HFF-Myc (cell line): ENCODE measurements at regions not wholly inside any gene's neighbourhood (a gene's known extent, or its start where the extent isn't known, plus 50 kb on each side); places are given as distances from the start of the nearest gene placed in this dataset.

Experiments used
- DNase-seq: peaks from one replicate; pipeline ENCODE4 v3.0.0-alpha.2; 2011; ENCODE audit warnings: low read depth; ENCODE audit errors: extremely low read depth
- H3K4me3 ChIP-seq: replicated peaks from 2 replicates; pipeline ENCODE4 v1.5.1; 2011; ENCODE audit warnings: low read depth, mild to moderate bottlenecking, control low read depth, low read length
- TF ChIP-seq, protein P1 (sequence below): IDR thresholded peaks from 2 replicates; pipeline ENCODE4 v1.5.1; 2012; ENCODE audit warnings: mild to moderate bottlenecking, low read depth, low read length, control low read depth; ENCODE audit errors: missing control alignments

GRCh38 chr1:87452648-87453047, 124.0 kb downstream of the LMO4 start:
- DNase-seq = no peak
- TF ChIP-seq, protein P1, sequence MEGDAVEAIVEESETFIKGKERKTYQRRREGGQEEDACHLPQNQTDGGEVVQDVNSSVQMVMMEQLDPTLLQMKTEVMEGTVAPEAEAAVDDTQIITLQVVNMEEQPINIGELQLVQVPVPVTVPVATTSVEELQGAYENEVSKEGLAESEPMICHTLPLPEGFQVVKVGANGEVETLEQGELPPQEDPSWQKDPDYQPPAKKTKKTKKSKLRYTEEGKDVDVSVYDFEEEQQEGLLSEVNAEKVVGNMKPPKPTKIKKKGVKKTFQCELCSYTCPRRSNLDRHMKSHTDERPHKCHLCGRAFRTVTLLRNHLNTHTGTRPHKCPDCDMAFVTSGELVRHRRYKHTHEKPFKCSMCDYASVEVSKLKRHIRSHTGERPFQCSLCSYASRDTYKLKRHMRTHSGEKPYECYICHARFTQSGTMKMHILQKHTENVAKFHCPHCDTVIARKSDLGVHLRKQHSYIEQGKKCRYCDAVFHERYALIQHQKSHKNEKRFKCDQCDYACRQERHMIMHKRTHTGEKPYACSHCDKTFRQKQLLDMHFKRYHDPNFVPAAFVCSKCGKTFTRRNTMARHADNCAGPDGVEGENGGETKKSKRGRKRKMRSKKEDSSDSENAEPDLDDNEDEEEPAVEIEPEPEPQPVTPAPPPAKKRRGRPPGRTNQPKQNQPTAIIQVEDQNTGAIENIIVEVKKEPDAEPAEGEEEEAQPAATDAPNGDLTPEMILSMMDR = no peak
- no peak overlapping the region for H3K4me3 ChIP-seq

DNA sequence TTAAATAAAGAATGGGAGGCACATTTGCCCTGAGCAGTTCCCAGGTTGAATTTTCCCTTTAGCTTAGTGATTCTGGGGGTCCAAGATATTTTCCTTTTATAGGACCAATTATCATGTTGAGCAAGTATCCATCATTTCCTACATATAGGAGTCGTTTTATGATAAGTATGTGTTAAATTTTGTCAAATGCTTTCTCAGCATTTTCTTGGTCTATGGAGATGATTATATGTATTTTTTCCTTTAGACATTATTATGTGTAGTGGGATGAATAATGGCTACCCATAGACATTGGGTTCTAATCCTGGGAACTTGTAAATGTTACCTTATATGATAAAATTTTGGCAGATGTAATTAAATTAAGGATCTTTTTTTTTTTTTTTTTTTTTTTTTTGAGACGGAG, 128.7 kb downstream of the LMO4 start:
- DNase-seq = no peak
- H3K4me3 ChIP-seq = no peak overlapping the region
- TF ChIP-seq, protein P1 = no peak

DNA sequence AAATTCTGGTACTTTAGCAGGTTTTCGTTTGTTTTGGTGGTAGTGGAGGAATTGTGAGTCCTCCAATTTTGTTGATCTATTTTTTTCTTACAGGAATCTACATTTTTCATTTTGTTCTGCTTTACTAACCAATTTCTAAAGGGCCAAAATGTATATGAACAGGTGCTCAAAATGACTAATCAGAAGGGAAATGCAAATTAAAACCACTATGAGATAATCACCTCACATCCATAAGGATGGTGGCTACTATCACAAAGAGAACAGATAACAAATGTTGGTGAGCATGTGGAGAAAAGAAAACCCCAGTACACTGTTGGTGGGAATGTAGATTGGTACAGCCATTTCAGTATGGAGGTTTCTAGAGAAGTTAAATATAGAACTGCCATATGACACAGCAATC, 134.2 kb downstream of the LMO4 start:
- TF ChIP-seq, protein P1 = no peak
- DNase-seq = no peak
- no peak overlapping the region for H3K4me3 ChIP-seq

DNA sequence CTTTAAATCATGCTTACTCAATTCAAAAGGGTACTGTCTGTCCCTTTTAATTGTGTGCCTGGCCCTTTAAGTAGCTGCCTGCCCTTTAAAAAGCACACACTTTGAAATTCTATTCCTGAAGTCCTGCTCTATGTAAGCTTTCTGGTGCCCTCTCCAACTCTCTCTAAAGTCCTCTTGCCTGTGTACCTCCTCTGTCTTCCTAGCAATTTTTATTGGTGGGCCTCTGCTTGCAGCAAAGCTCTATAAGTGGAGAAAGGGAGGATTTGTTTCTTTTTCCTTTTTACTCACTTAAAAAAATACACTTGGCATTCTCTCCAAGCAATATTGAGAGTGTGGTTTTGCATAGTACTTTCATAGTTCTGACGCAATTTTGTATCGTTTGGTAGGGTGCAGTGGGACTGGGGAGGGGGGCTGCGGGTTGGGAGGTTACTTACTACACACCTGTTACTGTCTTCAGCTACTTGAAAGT, 135.4 kb downstream of the LMO4 start:
- no peak overlapping the region for H3K4me3 ChIP-seq
- TF ChIP-seq, protein P1 = no peak
- DNase-seq = no peak

- no peak for DNase-seq
- TF ChIP-seq, protein P1 = no peak
- no peak overlapping the region for H3K4me3 ChIP-seq
Measured at GRCh38 chr1:87466621-87467020, 137.9 kb downstream of the LMO4 start.

DNA sequence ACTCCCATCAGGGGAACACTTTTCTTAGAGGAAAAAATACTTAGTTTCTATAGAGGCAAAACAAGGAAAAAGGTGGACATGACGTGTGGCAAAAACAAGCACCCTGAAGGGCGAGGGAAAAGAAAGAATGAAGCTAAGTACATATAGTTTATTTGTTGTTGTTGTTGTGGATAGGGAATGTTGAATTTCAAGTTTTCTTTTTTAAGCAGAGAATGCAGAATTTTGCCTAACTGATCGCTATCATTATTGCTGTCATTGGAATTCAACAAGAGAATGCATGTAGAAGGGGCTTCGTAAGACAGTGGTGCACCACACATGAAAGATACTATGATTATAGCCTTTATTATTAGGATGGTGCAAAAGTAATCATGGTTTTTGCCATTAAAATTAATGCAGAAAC, 144.0 kb downstream of the LMO4 start:
- TF ChIP-seq, protein P1 = no peak
- DNase-seq = no peak

DNA sequence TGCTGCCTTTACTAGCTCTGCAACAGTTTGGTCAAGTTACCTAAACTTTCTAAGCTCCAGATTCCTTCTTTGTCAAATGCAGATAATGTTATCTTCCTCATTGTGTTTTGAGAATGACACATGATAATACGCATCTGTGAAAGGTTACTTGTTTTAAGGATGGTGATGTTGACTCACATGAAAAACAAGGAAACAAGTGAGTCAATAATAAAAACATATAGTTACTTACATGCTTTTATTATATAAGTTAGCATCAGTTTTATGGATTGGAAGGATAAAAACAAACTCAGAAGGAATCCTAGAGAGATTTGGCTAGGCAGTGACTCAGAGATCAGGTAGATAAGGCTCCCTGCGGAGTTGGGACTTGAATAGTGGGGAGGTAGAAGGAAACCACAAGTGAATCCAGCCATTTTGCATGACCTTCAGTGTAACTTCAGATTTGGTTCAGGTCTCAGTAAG, 144.6 kb downstream of the LMO4 start:
- DNase-seq = no peak
- no peak overlapping the region for H3K4me3 ChIP-seq
- TF ChIP-seq, protein P1 = no peak

More for the DNA sequence above, 144.0 kb downstream of the LMO4 start:
- H3K4me3 ChIP-seq = no peak overlapping the region
